Astrocyte (in vitro differentiated cells and primary cell): ENCODE measurements at regions not wholly inside any gene's neighbourhood (a gene's known extent, or its start where the extent isn't known, plus 50 kb on each side); places are given as distances from the start of the nearest gene placed in this dataset.

Experiments used
- EZH2 ChIP-seq: IDR thresholded peaks from 2 replicates; pipeline ENCODE4 v1.6.1; 2012; ENCODE audit warnings: mild to moderate bottlenecking, low read length, inconsistent platforms; ENCODE audit not compliant: insufficient read depth
- TF ChIP-seq, protein P1 (sequence below): IDR thresholded peaks from 2 replicates; pipeline ENCODE4 v1.5.1; 2011; ENCODE audit warnings: low read depth, mild to moderate bottlenecking, inconsistent platforms, low read length, moderate library complexity; ENCODE audit not compliant: insufficient read depth

- TF ChIP-seq, protein P1, sequence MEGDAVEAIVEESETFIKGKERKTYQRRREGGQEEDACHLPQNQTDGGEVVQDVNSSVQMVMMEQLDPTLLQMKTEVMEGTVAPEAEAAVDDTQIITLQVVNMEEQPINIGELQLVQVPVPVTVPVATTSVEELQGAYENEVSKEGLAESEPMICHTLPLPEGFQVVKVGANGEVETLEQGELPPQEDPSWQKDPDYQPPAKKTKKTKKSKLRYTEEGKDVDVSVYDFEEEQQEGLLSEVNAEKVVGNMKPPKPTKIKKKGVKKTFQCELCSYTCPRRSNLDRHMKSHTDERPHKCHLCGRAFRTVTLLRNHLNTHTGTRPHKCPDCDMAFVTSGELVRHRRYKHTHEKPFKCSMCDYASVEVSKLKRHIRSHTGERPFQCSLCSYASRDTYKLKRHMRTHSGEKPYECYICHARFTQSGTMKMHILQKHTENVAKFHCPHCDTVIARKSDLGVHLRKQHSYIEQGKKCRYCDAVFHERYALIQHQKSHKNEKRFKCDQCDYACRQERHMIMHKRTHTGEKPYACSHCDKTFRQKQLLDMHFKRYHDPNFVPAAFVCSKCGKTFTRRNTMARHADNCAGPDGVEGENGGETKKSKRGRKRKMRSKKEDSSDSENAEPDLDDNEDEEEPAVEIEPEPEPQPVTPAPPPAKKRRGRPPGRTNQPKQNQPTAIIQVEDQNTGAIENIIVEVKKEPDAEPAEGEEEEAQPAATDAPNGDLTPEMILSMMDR: no peak
- no peak for TF ChIP-seq EZH2
Measured at GRCh38 chr6:108774555-108774954, 73.7 kb upstream of the ARMC2 start.
